GM19455 (cell line): ENCODE measurements at regions not wholly inside any gene's neighbourhood (a gene's known extent, or its start where the extent isn't known, plus 50 kb on each side); places are given as distances from the start of the nearest gene placed in this dataset.

Experiments used
- ATAC-seq: cut with Tn5 transposase; IDR thresholded peaks from one replicate; pipeline ENCODE4 v1.9.1; 2021; ENCODE audit not compliant: unreplicated experiment

DNA sequence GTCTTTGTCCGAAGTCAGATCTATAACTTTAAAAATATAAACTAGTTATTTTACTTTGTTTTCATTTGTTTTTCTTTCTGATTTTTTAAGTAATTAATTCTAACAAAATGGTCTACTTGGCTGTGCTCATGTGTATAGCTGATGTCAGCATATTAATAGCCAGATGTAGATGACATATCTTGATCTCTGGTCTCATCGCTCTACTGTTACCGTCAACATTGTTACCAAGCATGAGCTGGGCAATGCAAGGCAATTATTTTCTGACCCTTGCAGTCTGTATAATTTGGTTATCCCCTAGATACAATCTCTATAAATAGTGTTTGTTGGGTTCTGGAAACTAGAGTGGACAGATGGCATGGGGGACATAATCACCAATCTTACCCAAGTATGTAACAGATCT, 151.6 kb upstream of the PTPRK start:
- no peak for ATAC-seq

DNA sequence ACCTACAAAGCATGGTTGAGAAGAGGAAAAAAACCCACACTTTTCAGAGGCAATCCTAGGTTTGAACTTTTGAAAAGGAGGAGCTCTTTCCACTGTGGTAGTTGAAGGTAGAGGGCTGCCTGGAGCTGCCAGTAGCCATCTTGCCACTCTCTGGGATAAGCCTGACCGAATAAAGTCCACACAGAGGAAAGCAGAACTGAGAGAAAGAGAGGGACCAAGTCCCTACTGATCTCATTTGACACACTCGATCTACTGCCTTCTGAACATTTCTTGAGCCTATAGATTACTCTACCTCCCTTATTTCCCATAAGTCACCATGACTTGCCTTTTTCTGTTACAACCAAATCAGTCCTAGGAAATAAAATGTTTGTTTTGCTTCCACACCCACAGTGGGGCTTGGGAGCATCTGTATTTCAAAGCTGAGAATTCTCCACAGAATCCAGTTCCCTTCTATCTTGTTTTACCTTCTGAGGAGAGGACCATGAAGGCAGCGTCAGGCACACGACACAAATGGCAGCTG, 147.0 kb upstream of the PTPRK start:
- ATAC-seq, result no peak

DNA sequence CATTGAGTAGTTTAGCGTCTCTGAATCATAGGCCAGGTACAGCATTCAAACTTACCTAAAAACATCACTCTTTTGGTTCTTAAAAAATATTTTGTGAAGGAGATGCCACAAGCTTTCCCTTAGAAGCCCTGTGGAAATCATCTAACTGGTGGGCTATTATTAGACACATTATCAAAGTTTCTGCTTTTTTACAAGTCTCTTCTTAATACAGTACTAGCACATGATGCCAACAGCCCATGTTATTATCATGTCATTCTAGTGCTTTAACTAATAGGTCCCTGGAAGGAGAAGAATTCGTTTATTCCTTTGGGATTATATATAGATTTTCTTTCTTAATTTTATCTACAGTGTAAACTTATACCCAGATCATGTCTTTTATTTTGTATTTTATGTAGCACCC, 146.0 kb upstream of the PTPRK start:
- ATAC-seq, result no peak

DNA sequence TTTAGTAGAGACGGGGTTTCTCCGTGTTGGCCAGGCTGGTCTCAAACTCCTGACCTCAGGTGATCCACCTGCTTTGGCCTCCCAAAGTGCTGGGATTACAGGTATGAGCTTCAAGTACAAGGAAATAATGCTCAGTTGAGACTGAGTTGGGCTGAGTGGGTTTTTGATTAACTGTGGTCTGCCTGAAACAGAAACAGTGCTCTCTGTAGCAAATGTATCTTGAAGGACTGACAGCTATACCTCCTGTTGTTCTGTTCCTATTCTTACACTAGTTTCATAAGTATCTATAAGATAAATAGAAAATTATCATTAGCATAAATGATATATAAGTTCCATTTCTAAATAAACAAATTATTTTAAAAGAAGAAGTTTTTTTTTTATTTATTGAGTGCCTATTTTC, 142.8 kb upstream of the PTPRK start:
- no peak for ATAC-seq

DNA sequence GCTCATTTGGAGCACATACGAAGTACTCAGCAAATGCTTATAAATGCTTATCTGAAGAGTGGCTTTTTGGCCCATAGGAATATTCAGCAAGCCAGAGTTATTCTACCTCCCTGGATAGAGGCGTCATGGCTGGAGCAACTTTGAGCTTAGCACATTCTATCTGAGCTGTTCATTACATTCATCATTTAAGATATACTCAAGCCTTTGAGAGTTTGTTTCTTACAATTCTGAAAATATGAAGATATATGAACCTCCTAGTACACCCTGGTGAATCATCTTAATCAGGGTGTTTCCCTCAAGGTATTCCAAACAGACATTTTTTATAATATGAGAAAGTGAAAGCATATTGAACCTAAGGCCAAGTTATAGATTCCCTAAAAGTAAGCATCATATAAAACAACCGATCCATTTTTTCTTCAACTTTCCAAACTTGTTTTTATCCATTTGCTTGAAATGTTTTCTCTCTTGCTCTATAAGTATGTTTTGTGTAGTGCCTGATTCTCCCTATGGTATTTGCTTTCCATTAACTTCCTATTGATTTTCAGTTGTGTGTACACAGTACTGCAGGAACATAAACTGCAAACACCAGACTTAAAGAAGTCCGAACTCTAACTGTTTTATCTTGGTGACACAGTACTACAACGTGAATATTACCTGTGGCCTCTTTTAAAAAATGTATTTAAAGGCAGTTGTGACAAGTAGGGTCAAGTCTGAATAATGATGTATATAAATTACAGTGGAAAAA, 139.7 kb upstream of the PTPRK start:
- ATAC-seq, result no peak

DNA sequence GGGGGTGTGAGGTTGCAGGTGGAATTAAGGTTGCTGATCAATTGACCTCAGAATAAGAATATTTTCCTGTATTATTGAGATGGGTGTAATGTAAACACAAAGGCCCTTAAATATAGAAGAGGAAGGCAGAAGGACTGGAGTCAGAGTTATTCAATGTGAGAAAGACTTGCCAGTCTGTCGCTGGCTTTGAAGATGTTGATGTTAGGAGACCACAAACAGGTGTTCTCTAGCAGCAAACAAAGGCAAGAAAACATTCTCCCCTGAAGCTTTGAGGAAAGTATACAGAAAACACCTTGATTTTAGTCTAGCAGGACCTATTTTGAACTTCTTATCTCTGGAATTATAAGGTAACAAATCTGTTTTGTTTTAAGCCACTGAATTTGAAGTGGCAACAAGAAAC, 138.9 kb upstream of the PTPRK start:
- no peak for ATAC-seq

DNA sequence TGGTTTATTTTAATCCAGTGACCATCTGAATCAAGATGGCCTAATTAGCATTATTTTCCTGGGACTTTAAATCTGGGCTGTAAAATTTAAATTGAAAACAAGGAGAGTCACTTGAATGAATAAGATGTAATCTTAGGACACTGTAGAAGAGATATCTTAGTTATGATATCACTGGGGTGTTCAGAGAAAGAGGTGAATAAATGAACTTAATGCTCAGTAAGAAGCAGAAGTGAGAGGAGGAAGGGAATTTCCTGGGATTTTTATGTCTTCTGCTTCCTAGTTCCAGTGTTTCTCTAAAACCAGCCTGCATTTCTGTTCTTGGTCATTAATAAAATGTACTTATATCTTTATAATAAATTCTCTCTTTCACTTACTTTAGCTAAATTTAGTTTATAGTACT, 136.8 kb upstream of the PTPRK start:
- no peak for ATAC-seq

DNA sequence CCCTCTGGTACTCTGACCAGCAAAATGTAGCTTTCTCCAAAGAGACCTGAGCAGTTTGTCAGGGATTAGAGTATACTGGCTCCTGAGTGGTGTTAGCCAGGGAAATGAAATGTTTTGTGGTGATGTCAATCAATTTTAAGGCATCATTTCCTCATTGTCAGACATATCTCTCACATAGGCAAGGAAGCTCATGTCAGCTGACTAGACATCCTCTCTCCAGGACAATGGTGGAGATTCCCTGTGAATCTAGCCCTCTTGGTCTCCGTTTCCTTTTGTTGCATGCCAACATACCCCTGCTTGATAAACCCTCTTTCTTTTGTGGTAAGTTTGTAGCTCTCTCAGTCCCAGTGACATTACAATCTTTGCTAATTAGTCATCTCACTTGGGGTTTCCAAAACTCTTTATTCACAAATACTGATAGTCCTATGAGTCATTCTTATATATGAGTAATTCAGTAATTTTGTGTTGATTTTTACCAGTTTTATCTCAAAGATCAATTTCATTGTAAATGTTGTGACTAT, 135.6 kb upstream of the PTPRK start:
- peak; percentile 68 for ATAC-seq

DNA sequence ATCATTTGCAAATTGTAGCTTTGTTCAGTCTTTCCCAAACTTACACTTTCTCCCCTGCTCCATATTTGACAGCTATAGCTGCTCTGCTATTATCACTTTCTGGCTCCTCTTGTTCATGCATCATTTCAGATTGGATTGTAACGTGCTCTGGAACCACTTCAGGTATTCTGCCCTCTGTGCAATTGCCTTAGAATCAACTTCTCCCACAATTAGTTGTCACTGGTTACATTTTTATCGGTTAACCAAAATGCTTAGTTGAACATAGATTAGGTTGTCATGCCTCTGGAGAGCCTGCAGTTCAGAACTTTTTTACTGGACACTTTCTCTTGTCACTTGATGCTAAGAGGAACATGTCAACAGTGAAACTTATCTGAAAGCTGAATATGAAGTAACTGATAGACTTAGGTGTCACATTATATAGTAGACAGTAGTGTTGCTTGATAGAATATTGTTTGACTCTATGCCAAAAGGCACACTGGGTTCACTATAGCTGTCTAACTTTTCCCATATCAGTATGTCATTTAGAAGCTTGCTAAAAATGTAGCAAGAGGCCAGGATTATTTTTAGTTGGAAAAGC, 127.7 kb upstream of the PTPRK start:
- no peak for ATAC-seq

DNA sequence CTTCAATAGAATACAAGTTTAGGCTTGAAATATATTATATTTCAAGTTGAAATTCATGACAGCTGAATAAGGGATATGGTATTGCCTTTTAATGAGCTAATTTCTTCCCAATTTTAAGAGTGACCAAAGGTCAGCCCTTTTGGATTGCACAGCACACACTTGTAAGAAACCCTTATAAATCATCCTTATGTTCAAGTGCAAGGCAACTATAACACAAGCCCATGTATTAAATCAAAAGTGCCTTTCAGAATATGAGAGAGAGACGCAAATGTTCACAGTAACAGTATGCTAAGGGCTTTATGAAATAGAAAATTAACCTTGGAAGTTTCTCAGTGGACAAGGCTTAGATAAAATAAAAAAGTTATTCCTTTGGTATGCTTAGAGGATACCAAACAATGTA, 121.7 kb upstream of the PTPRK start:
- no peak for ATAC-seq

DNA sequence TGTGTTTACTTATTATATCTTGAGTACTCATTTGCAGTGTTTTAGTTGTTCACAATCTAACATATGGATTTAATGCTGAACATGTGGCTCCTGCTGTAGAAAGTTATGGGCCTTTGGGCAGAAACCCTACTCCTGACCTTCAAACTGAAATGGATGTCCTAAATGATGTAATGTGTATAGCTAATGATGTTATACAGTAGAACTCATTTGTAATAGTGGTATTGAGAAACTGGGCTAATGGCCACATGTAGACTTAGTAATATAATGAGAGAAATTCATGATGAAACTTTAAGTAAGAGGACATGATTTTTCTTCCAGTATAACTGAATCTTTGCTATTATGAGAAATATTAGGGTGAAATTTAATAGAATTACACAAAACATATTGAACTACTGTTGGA, 121.3 kb upstream of the PTPRK start:
- ATAC-seq, result no peak

DNA sequence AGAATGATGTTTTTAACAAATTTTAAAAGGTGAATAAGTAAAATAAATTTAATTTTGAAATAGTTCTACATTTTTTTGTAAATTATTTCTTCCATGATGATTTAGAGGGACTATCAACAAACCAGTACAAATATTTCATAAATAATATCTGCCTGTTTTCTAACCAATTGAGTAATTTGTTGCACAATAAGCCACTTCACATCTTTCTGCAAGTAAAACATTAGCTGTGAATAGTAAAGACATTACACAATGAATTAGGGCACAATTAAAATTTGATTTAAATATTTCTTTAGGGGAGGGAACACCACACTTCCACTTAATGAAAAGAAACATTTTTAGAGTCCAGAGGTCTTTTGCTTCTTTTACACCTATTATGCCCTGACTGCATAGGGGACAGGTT, 118.4 kb upstream of the PTPRK start:
- no peak for ATAC-seq

DNA sequence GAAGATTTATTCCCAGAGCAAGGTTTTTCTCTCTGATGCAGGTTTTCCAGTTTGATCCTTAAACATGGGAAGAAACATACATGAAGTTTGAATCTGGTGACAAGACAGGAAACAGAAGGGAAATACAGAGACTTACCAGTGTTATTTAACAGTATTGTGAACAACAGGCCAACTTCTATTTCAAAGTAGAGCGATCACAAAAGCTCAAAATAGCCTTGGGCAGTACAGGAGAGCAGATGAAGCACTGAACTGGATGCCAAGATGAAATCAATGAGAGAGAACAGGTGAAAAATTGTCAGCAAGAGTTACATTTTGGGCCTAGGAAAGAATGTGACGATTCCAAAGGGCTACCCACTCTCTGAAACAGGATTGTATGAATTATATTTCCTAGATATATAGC, 114.8 kb upstream of the PTPRK start:
- ATAC-seq, result no peak

DNA sequence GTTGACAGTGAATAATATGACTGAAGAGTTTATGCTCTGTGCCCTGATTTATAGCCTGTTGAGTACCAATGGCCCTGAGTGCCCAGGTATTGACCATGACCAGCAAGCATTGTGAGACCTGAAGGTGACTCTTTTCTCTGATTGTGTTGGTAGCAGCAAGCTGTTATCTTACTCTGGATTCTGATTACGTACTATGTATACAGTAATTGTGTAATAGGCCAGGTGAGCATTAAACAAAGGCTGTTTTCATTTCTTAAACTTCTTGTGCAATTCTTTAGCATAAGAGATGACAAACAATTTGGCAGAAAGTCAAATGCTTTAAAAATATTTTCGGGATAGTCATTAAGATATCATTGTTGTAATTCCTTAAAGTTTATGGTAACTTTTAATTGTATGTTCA, 111.7 kb upstream of the PTPRK start:
- ATAC-seq, result no peak

DNA sequence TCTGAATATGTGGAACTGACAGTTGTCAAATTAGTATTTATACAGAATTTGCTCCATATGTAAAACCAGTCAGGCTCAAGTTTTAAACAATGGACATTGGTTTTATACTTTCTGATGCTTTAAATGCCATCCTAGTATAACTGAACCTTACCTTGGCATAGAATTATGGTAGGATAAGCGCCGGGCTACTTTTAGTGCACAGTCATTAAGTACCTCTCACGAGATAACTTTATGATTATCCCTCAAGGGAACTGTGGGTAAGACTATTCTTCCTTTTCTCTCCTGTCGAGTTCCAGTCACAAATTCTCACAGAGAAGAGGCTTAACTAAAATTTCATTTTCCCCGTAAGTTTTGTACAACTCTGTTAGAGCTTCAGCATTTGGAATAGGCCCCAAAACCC, 110.6 kb upstream of the PTPRK start:
- no peak for ATAC-seq

DNA sequence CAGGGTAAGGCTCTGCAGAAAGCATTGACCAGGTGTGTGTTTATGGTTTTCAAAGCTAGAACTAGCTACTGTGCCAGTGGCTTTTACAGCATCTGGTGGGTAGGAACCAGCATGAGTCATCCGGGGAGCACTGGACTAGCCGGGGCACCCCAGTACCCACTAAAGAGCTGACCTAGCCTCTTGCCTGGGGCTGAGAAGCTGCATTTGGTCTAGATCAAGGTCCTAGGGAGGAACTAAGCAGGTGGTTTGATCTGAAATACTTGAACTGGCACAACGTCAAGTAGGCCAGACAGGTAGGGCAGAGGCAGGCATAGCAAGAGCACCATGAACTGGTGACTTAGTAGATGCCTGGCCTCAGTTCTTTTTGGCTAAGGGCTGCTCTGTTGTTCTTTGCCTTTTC, 109.8 kb upstream of the PTPRK start:
- no peak for ATAC-seq

DNA sequence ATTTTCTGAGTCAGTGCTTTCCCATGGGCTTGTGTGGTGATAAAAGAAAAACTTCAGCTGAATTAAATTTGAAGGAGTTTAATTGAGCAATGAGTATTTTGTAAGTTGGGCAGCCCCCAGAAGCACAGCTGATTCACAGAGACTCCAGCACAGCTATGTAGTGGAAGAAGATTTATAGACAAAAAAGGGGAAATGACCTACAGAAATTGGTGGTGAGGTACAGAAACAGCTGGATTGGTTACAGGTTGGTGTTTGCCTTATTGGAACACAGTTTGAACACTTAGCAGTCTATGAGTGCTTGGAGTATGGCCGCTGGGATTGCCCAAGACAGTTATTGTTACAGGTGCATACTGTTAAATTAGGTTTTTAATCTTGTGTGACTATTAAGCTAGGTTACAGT, 96.9 kb upstream of the PTPRK start:
- no peak for ATAC-seq

DNA sequence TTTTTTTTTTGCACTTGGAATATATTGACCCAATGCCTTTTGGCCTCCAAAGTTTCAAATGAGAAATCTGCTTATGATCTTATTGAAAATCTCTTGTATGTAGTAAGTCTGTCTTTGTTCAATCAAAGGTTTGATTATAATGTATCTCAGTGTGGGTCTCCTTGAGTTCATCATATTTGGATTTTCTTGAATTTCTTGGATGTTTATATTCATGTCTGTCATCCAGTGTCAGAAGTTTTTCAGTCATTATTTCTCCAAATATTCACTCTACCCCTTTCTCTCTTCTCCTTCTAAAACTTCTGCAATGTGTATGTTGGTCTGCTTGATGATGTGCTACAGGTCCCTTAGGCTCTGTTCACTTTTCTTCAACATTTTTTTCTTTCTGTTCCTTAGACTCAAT, 95.9 kb upstream of the PTPRK start:
- no peak for ATAC-seq

DNA sequence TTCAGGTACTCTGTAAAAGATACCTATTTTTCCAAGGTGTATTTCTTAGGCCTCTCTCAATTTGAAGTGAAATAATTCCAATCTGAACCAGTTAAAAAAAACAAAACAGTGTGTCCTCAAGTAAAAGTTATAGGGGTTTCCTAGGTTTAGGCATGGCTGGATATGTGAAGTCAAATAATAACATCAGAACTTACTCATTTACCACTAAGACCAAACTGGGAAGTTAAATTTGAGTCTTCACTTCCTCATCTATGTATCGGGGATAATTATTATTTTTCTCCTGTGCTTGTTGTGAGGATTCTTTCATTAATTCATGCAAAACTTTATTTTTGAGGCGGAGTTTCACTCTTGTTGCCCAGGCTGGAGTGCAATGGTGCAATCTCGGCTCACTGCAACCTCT, 86.2 kb upstream of the PTPRK start:
- ATAC-seq, result no peak

DNA sequence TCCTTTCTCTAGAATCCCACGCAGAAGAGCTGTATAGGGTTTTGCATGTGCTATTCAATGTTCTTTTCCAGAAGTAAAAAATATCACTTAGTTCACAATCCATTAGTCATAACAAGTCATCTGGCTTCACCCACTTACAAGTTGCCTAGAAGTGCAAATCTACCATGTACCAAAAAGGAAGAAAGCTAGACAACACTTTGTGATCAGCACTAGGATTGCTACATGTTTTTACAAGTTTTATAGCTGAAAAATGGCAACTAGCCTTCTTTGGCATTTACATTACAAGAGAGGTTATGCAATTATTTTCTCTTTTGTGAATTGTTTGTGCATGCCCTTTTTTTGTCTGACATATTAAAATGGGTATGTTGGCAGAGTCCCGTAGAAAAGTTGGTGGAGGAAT, 85.6 kb upstream of the PTPRK start:
- no peak for ATAC-seq

DNA sequence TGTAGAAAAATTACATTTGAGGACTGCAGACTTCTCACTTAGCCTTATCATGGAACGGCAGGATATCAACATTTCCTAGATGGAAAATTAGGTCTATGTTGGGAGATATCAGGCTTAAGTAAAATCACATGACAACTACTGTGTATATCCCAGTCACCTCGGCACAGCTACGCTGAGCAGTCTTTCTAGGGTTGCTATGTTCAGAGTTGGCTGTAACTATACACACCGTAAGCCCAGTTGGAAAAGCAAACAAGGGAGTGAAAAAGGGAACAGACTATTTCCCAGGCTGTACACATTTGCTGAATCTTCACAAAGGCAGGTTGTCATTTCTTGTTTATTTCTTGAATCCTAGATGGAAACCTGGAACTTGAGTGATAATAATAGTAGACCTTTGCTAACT, 80.7 kb upstream of the PTPRK start:
- ATAC-seq, result no peak

DNA sequence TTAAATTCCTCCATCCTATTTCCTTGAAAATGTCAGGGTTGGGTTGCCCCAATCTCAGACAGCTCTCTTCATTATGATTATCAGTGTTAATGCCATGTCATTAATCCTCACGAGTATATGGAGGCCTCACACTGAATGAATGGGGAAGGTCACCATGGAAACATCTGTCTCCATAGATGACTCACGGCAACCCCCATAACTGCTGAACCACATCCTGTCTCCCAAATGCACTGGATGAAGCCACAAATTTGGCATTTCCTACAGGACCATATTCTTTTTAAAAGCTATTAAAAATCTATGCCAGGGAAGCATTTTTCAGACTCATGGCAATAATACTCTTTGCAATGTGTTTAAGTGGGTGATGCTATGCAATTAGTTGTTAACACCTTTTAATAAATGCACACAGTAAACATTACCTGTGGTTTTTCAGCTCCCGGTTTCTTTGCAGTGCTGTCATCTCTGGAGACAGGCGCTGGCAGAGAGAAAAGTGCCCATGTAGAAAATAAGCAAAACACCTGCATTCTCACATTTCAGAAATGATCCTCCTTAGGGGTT, 80.1 kb upstream of the PTPRK start:
- no peak for ATAC-seq
